GM18498 (cell line): ENCODE measurements at regions not wholly inside any gene's neighbourhood (a gene's known extent, or its start where the extent isn't known, plus 50 kb on each side); places are given as distances from the start of the nearest gene placed in this dataset.

Experiments
- ATAC-seq: cut with Tn5 transposase; IDR thresholded peaks from one replicate; pipeline ENCODE4 v1.9.1; 2021; ENCODE audit warnings: mild to moderate bottlenecking, moderate library complexity; ENCODE audit not compliant: unreplicated experiment

DNA sequence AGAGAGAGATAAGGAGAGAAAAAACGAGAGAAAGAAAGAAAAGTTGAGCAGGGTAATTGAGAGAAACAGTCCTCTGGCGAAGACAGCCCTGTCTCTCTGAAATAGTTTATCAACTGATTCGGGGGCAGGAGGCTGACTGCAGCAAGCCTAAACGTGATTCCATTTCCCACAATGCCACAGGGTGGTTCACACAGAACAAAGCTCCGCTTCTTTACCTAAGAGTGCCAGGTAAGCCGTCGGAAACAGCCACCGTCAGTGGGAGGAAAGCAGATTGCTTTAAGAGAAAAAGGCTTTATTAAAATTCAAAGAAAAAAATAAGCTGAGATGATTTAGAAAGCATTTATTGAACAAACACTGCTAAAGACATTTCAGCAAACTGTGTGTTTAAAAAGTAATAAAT, 271.4 kb upstream of the POU3F3 start:
- no peak for ATAC-seq

DNA sequence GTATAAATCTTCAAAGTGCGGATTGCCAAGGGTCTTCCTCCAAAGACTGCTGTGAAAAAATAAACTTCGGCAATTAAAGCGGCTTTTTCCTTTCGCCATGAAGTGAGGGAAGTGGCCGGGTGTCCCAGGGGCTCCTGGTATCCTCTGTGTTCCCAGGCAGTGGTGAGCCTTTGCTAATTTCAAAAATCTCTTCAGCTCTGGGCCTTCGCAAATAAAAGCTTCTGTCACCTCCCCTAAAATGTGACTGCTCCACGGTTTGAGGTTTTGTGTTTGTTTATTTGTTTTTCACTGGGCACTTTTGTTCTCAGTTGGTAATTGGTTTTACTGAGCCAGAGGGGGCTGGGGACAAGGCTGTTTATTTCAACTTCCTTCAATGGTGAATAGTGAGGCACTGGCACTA, 270.1 kb upstream of the POU3F3 start:
- ATAC-seq, result no peak

DNA sequence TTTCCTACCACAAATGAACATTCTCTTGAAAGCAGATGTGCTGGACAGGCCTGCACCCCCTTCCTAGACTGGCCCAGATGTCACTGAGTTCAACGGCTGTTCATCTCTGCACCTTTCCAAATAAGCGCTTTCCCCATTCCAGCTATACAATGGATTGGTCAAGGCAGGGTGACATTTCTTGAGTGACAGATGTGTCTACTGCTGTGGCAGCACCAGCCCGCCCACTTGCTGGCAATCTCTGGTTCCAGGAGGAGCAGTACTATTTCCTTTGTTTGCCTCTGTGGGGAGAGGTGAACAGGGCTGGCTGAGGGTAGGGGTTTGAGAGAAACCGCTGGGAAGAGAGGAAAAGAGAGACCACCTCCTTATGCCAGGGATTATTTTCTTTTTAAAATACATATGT, 269.5 kb upstream of the POU3F3 start:
- ATAC-seq, result no peak

DNA sequence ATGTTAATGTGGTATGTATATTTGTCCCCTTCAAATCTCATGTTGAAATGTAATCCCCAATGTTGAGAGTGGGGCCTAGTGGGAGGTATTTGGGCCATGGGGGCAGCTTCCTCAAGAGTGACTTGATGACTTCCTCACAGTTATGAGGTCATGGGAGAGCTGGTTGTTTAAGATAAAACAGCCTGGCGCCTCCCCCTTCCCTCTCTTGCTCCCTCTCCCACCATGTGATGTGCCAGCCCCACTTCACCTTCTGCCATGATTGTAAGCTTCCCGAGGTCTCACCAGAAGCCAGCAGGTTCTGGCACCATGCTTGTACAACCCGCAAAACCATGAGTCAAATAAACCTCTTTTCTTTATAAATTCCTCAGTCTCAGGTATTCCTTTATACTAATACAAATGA, 258.3 kb upstream of the POU3F3 start:
- no peak for ATAC-seq

DNA sequence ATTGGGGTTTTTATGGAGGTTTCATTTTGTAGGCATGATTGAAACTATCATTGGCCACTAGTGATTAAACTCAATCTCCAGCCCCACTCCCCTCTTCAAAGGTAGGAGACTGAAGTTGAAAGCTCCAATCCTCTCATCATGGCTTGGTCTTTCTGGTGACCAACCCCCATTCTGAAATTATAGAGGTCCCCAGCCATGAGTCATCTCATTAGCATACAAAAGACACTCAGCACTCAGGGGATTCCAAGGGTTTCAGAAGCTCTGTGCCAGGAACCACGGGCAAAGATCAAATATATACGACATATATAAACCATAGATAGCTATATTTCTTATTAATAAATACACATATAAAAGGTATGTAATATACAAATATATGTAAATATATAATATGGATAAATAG, 256.0 kb upstream of the POU3F3 start:
- no peak for ATAC-seq

DNA sequence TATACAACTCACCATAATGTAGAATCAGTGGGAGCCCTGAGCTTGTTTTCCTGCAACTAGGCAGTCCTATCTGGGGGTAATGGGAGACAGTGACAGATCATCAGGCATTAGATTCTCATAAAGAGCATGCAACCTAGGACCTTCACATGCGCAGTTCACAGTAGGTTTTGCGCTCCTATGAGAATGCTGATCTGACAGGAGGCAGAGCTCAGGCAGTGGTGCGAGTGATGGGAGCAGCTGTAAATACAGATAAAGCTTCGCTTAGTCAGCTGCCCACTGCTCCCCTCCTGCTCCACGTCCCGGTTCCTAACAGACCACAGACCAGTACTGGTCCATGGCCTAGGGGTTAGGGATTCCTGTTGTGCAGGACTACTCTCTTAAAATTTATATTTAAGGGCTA, 255.3 kb upstream of the POU3F3 start:
- no peak for ATAC-seq

DNA sequence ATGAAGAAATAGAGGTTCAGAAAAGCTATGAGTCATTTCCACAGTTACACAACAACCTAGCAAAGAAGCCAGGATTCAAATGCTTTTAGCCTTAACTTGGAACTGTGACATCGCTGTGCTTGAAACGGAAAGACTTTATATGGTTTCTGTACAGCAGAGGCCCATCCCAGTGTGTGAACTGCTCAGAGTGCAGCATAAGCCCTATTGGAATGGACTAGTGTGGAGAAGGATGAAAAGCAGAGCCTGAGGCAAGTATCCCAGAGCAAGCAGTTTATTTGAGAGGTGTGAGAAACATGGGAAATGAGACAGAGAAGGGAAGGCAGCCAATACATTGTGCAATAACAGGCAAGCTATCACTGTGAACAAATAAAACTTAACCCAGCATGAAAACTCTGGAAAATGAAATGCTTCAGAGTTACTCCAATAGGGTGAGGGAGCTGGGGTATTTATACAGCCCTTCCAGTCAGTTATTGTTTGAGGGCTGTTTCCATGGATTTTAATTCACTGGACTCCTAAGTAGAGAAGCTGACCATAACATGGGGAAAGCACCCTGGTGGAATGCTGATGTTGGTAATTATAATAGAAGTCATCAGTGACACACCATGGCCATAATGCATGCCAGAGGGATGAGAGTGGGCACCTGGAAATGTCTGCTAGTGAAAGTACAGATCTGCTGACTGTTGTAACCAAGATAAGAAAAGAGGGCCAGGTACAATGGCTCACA, 254.0 kb upstream of the POU3F3 start:
- ATAC-seq, result no peak

DNA sequence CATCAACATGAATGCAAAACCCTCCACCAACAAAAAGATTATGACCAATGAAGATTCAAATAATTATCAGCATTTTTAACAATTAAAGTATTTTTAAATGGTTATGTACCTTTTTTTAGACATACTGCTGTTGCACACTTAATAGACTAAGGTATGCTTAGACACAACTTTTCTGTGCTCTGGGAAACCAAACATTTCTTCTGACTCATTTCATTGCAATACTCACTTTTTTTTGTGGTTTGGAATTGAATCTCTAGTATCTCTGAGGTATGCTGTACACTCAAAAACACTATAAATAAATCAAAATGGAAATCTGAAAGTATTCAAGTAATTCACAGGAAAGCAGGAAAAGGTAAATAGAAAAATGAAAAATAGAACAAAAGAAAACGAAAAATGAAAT, 247.9 kb upstream of the POU3F3 start:
- ATAC-seq, result no peak

DNA sequence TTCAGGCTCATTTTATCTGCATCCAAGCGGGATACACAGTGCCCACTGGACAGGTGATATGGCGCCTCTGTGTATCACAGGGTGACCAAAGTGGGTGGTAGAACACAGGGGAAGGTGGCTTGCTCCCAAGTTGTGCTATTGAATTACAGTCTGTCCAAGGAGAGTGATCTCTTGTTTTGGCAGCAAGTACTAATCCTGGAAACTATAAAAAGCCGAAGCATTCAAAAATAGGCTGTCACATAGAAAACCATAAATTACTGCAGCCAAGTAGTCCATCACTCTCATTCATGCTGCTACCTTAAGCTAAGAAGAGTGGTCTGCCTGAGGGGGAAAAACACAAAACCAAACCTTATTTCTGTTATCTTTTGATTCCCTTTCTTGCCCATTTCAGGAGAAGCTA, 237.1 kb upstream of the POU3F3 start:
- ATAC-seq, result no peak

DNA sequence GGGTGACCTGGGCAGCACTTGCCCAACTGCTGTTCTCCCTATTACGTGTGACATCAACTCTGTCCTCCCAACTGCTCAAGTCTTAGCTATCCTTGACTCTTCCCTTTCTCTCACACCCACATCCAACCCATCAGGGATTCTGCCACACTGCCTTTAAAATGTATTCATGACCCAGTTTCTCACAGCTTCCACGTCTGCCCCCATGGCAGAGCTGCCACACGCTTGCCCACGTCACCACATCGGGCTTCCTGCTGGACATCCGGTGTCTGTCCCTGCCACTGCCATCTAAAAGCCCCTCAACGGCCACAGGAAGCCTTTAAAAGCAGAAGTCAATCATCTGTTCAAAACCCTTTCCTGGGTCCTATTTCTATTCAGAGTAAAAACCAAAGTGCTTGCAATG, 233.1 kb upstream of the POU3F3 start:
- ATAC-seq, result no peak

DNA sequence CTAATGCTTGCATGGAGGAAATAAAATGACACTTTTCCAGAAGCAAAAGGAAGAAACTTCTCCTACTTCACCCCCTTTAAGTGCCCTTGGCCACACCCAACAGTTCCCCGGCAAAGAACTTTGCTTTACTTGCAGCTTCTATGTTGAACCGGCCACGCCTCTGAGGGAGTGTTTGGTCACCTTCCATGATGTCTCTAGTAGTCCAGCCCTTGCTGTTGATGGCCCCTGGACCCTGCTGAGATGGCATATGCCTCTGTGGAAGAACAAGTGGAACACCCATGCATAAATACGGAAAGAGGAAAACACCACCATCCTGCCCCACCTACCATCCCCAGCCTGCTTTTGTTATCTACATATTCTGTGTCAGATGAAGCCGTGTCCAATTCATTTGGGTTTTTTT, 218.3 kb upstream of the POU3F3 start:
- ATAC-seq, result no peak

DNA sequence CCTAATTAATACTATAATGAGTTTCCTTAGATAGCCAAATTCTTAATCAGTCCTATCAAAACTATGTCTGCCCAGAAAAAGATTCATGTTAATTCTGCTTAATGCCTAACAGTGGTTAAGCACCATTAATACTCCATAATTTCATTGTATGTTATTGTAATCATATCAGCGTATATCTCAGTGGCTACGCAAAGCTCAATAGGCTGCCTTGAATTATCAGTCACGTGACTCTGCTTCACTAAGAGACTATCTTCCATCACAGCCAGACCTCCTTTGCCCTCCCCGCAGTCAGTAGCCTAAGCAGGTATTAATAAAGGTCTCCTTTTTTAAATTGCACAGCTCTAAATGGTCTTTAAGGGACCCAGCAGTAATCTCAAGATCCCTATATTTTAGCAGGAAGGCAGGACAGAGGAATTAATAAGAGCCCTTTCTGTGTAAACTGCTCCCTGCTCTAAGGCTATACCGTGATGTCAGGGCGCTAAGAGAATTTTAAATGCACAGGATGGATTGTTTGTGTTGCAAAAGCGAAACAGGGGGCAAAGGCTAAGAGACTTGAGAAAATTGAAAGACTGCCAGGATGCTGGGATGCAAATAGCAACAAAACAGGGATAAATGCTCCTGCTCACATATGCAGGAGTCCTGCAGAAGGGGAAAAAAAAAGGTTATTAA, 215.6 kb upstream of the POU3F3 start:
- ATAC-seq, result no peak

DNA sequence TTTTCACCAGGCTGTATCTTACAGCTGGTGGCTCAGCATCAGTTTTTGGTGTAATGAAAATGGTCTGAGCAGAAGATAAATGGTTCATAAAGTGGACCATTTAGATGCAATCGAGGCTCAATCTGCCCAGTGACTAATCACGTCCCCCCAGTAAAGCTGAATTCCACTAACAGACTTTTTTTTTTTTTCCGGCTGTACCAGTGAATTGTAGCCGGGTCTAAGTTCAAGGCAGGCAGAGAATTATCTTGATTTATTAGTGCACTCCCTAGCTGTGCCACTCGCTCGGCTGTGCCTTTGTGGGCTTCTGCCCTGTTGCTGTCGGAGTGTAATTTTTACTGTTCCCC, 215.1 kb upstream of the POU3F3 start:
- ATAC-seq, result no peak

DNA sequence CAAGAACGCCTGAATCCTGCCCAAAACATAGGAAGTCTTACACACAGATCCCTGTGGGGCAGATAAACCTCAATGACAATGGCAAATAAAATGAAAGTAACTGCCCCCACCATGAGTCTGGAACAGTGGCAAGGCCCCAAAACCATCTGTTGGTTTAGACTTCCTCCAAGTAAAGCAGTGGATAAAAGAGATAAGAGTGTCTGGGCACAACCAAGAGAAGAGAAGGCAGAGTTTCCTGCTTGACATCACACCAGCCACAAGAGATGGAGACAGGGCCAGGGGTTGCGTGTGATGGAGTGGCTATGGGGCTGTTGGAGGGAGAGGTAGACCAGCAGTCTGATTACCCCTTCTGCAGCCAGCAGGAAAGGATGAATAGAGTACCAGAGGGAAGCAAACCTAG, 212.1 kb upstream of the POU3F3 start:
- ATAC-seq, result no peak

DNA sequence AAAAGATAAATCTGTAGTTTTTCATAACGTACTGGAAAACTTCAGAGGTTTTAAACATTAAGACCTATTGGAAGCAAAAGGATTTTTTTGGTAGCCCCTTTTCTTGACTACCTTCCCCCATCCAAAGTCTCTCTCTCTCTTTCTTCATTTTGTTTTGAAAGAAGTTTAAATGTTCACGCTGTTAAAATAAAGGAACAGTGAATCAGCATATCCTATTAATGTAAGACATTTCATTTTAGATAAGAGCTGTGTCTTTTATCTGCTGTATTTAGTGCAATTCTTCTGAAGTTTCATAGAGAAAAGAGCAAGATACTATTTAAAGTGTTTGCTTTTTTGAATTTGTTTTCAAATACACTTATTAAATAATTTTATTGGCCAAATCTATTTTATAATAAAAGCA, 205.5 kb upstream of the POU3F3 start:
- no peak for ATAC-seq

DNA sequence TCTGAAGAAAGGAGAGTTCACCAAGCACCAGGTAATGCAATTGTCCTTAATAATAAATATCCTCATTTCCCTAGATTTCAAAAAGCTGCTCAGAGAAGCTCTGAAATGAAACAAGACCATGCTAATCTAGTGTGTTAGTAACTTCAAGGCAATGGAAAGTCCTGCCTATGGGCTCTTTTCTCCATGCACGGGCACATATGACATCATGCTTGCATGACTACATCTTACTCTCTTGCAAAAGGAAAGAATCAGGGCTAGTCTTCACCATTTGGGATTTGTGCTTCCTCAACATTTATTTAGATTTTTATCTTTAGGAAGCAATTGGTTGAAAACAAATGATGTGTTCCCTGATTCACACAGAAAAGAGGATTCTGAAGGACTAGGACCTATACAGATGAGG, 204.0 kb upstream of the POU3F3 start:
- ATAC-seq, result no peak

DNA sequence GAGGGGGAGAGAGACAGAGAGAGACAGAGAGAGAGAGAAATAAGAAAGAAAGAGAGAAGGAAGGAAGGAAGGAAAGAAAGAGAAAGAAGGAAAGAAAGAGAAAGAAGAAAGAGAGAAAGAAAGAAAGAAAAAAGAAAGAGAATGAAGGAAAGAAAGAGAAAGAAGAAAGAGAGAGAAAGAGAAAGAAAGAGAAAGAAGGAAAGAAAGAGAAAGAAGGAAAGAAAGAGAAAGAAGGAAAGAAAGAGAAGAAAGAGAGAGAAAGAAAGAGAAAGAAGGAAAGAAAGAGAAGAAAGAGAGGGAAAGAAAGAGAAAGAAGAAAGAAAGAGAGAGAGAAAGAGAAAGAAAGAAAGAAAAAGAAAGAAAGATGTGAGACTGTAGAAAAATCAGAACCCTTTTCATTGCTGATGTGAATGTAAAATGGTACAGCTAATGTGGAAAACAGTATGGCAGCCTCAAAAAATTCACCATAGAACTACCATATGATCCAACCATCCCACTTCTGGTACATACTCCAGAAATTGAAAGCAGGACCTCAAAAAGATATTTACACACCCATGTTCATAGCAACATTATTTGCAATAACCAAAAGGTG, 203.4 kb upstream of the POU3F3 start:
- ATAC-seq, result no peak

DNA sequence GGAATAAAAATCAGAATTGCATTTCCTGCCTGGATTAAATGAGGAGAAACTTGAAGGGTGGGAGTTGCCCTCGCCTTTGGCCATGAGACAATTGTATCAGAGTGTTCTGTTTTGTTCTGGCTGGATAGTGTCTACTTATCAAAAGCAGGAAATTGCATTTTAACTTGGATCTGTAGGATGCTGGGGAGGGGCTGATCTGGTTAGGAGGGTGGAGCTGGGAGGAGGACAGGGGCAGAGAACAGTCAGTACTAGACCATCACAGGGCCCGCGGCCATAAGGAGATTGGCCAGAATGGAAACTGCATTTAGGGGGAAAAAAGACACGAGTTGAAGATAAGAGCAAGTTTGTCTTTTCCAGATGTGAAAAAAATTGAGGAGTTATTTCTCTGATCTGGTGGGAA, 199.1 kb upstream of the POU3F3 start:
- no peak for ATAC-seq

DNA sequence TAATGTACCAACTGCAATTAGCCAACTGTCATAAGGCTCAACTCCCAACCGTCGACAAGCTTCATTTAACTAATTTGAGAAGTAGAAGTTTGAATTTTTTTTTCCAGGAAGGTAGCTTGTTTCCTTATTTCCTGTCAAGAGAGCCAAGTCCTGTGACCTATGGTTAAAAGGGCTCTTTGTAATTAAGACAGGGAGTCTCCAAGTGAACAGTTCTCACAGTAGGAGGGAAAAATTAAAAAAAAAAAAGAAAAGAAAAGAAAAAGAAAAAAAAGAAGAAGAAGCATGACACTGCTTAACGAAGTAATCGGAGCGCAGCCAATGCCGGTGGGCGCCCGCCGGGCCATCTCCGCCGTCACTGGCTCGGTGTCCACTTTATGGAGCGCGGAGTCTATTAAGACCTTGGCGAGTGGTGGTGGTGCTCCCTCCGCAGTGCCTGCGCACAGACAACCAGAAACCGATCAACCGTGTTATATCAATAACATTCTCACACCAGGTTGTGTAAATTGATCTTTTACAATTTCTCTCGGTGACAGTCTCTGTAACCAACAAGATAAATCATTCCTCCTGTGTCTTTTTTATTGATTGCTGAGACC, 197.2 kb upstream of the POU3F3 start:
- ATAC-seq, result no peak

DNA sequence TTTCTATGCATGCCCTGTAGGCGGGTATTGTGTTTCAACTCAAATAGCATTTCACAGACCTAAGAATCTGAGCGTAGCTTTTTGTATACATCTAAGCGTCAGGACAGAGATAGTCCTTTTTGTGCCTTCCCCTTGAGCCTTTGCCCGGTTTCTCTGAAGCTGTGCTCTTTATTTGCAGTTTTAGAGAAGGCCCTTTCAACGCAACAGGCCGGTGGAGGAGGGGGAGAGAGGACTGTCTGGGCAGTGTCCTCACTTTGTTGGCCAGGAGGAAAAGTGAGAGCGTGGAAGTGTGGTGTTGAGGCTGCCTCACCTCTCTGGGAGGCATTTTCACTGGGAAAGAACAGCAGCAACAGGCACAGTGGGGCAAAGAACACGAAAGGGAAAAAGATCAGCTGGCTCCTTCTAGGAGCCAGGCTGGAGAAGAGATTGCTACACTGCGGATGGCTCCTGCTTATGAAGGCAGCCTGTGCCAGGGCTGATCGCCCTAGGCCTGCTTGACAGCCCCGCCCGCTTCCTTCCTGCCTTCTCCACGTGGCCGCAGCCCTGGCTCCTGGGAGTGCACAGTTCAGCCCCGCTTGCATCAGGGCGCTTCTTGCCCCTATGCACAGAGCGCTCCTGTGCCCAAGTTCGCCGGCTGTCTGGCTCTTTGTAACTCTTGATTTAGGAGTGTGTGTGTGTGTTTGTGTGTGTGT, 195.6 kb upstream of the POU3F3 start:
- ATAC-seq, result no peak

DNA sequence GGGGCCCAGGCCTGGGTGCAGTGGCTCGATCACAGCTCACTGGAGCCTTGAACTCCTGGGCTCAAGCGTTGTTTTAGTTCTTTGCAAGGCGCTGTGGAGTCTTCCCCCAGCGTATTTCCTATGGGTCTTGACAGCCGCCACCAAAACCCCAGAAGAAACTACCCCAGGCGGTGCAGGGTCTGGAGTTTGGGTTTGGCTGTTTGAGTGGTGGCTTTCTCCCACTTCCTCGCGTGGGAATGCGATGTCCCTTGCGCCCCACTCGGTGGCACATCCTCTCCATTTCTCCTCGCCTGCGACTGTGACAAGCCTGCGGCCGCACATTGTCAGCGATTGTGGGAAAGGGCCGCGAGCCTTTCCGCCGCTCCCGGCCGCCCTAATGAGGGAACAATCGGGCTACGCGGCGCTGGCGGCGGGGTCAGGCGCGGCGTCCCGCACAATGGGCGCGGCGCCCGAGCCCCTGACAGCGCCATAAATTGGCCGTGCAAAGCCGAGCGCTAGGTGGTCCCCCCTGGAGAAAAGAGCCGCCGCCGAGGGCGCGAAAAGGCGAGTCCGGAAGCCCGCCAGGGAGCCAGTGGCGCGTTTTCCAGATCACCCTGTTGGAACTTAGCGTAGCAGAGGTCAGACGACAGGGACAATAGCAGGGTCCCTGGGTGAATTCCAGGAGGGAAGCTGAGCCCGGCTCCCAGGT, 194.9 kb upstream of the POU3F3 start:
- ATAC-seq, result no peak
